HUES48 (cell line): ENCODE measurements at regions not wholly inside any gene's neighbourhood (a gene's known extent, or its start where the extent isn't known, plus 50 kb on each side); places are given as distances from the start of the nearest gene placed in this dataset.
A peak's percentile ranks its signal among the peaks of the same experiment; 100 is the strongest.

Experiments
- H3K27ac ChIP-seq: one replicate; pipeline ENCODE4 v1.7.0; 2013; ENCODE audit warnings: low read depth, low read length, inconsistent platforms
- H3K27me3 ChIP-seq: 2 replicates; pipeline ENCODE4 v1.6.1; 2013; ENCODE audit warnings: mild to moderate bottlenecking, low read length; ENCODE audit not compliant: control insufficient read depth, insufficient read depth
- H3K36me3 ChIP-seq: 2 replicates; pipeline ENCODE4 v1.6.1; 2013; ENCODE audit warnings: low read length; ENCODE audit not compliant: control insufficient read depth, insufficient read depth
- H3K4me1 ChIP-seq: 2 replicates; pipeline ENCODE4 v1.6.1; 2013; ENCODE audit warnings: mild to moderate bottlenecking, low read length; ENCODE audit not compliant: control insufficient read depth, insufficient read depth
- H3K4me3 ChIP-seq: 2 replicates; pipeline ENCODE4 v1.5.1; 2013; ENCODE audit warnings: mild to moderate bottlenecking, low read depth, low read length
- H3K9ac ChIP-seq: 2 replicates; pipeline ENCODE4 v1.6.1; 2013; ENCODE audit warnings: mild to moderate bottlenecking, low read depth, low read length, moderate library complexity
- H3K9me3 ChIP-seq: 2 replicates; pipeline ENCODE4 v1.6.1; 2013; ENCODE audit warnings: low read length; ENCODE audit not compliant: control insufficient read depth, insufficient read depth

GRCh38 chr7:81648716-81649115 lies 121.1 kb downstream of the HGF start:
- Histone ChIP-seq H3K36me3 (no peaks in the 10 kb centered on the region), H3K27ac (no peak overlapping the region), H3K4me1 (no peaks in the 10 kb centered on the region), H3K4me3 (no peak overlapping the region), H3K27me3 (no peaks in the 10 kb centered on the region), H3K9ac (no peak overlapping the region), H3K9me3 (peaks cover 11% of the 10 kb centered on the region; the same call in 1 of the 2 replicates)

GRCh38 chr7:81645435-81645834 lies 124.4 kb downstream of the HGF start:
- no peaks in the 10 kb centered on the region for H3K4me1 ChIP-seq
- no peaks in the 10 kb centered on the region for H3K36me3 ChIP-seq
- no peak overlapping the region for H3K4me3 ChIP-seq
- no peaks in the 10 kb centered on the region for H3K27me3 ChIP-seq
- H3K9ac ChIP-seq, result no peak overlapping the region
- H3K27ac ChIP-seq, result no peak overlapping the region
- H3K9me3 ChIP-seq, result no peaks in the 10 kb centered on the region

GRCh38 chr7:81641873-81642272 lies 128.0 kb downstream of the HGF start:
- no peaks in the 10 kb centered on the region for H3K9me3 ChIP-seq
- no peak overlapping the region for H3K4me3 ChIP-seq
- no peaks in the 10 kb centered on the region for H3K4me1 ChIP-seq
- H3K9ac ChIP-seq, result no peak overlapping the region
- no peaks in the 10 kb centered on the region for H3K36me3 ChIP-seq
- H3K27me3 ChIP-seq, result no peaks in the 10 kb centered on the region
- H3K27ac ChIP-seq, result no peak overlapping the region

- no peak overlapping the region for H3K4me3 ChIP-seq
- H3K4me1 ChIP-seq, result no peaks in the 10 kb centered on the region
- no peaks in the 10 kb centered on the region for H3K36me3 ChIP-seq
- no peak overlapping the region for H3K27ac ChIP-seq
- H3K27me3 ChIP-seq, result no peaks in the 10 kb centered on the region
- H3K9me3 ChIP-seq, result no peaks in the 10 kb centered on the region
- H3K9ac ChIP-seq, result no peak overlapping the region
These were observed 131.6 kb downstream of the HGF start for GRCh38 chr7:81638198-81638597.

- H3K36me3 ChIP-seq, result no peaks in the 10 kb centered on the region
- H3K27ac ChIP-seq, result no peak overlapping the region
- no peaks in the 10 kb centered on the region for H3K9me3 ChIP-seq
- no peak overlapping the region for H3K9ac ChIP-seq
- peaks cover 4% of the 10 kb centered on the region; the same call in 1 of the 2 replicates for H3K4me1 ChIP-seq
- no peaks in the 10 kb centered on the region for H3K27me3 ChIP-seq
- no peak overlapping the region for H3K4me3 ChIP-seq
These were observed 132.3 kb downstream of the HGF start for GRCh38 chr7:81637534-81637933.

GRCh38 chr7:81632418-81632817 lies 137.4 kb downstream of the HGF start:
- H3K27me3 ChIP-seq, result no peaks in the 10 kb centered on the region
- H3K36me3 ChIP-seq, result no peaks in the 10 kb centered on the region
- H3K4me1 ChIP-seq, result peaks cover 7% of the 10 kb centered on the region; the same call in 1 of the 2 replicates
- no peak overlapping the region for H3K9ac ChIP-seq
- peak overlapping the region; percentile 73 for H3K27ac ChIP-seq
- H3K9me3 ChIP-seq, result no peaks in the 10 kb centered on the region
- no peak overlapping the region for H3K4me3 ChIP-seq

GRCh38 chr7:81630600-81630999 lies 139.2 kb downstream of the HGF start:
- Histone ChIP-seq H3K36me3 (no peaks in the 10 kb centered on the region), H3K27me3 (no peaks in the 10 kb centered on the region), H3K27ac (no peak overlapping the region), H3K4me3 (no peak overlapping the region), H3K4me1 (peaks cover 7% of the 10 kb centered on the region; the same call in 1 of the 2 replicates), H3K9ac (no peak overlapping the region), H3K9me3 (no peaks in the 10 kb centered on the region)

- Histone ChIP-seq H3K9ac (no peak overlapping the region), H3K27ac (no peak overlapping the region), H3K4me3 (no peak overlapping the region), H3K9me3 (no peaks in the 10 kb centered on the region), H3K27me3 (no peaks in the 10 kb centered on the region), H3K4me1 (peaks cover 7% of the 10 kb centered on the region; the same call in 1 of the 2 replicates), H3K36me3 (no peaks in the 10 kb centered on the region)
These were observed 140.1 kb downstream of the HGF start for GRCh38 chr7:81629702-81630101.

- Histone ChIP-seq H3K4me3 (no peak overlapping the region), H3K27ac (no peak overlapping the region), H3K9me3 (no peaks in the 10 kb centered on the region), H3K9ac (no peak overlapping the region), H3K36me3 (no peaks in the 10 kb centered on the region), H3K4me1 (peaks cover 9% of the 10 kb centered on the region; the same call in 1 of the 2 replicates), H3K27me3 (no peaks in the 10 kb centered on the region)
These were observed 140.9 kb downstream of the HGF start for GRCh38 chr7:81628951-81629350.

GRCh38 chr7:81627536-81628287 lies 142.1 kb downstream of the HGF start:
- no peaks in the 10 kb centered on the region for H3K36me3 ChIP-seq
- H3K27ac ChIP-seq, result no peak overlapping the region
- no peaks in the 10 kb centered on the region for H3K27me3 ChIP-seq
- peaks cover 9% of the 10 kb centered on the region; the same call in 1 of the 2 replicates for H3K4me1 ChIP-seq
- H3K9me3 ChIP-seq, result no peaks in the 10 kb centered on the region
- H3K9ac ChIP-seq, result no peak overlapping the region
- H3K4me3 ChIP-seq, result no peak overlapping the region

GRCh38 chr7:81626008-81626407 lies 143.8 kb downstream of the HGF start:
- Histone ChIP-seq H3K4me1 (peaks cover 4% of the 10 kb centered on the region; the same call in 1 of the 2 replicates), H3K4me3 (no peak overlapping the region), H3K27ac (no peak overlapping the region), H3K9ac (no peak overlapping the region), H3K27me3 (no peaks in the 10 kb centered on the region), H3K9me3 (no peaks in the 10 kb centered on the region), H3K36me3 (no peaks in the 10 kb centered on the region)
